Calu3 (cell line): ENCODE measurements at regions not wholly inside any gene's neighbourhood (a gene's known extent, or its start where the extent isn't known, plus 50 kb on each side); places are given as distances from the start of the nearest gene placed in this dataset.

ENCODE experiments used
- BruUV-seq: library from RNA; stranded (reverse); fragments of 400-500 nt; replicated peaks from 2 replicates; lab custom pipeline; 2021; lab: Mats Ljungman, UMichigan
- CTCF ChIA-PET: fragments of 300-600 bp; sonication (Branson Sonifier 250); formaldehyde crosslinking; loops from one replicate; lab custom pipeline; 2022; ENCODE audit warnings: antibody characterized with exemption; lab: Charles Lee
- DNase-seq: peaks from one replicate; pipeline ENCODE4 v3.0.0; 2022
- H3K27ac Mint-ChIP-seq: one replicate; pipeline ENCODE4 v1.8.0; 2022; ENCODE audit warnings: mixed read lengths; ENCODE audit not compliant: unreplicated experiment
- H3K27me3 Mint-ChIP-seq: one replicate; pipeline ENCODE4 v1.8.0; 2022; ENCODE audit warnings: mixed read lengths; ENCODE audit not compliant: unreplicated experiment
- H3K36me3 Mint-ChIP-seq: one replicate; pipeline ENCODE4 v1.8.0; 2022; ENCODE audit warnings: mild to moderate bottlenecking, moderate library complexity, mixed read lengths; ENCODE audit not compliant: insufficient read depth, unreplicated experiment
- H3K4me1 Mint-ChIP-seq: one replicate; pipeline ENCODE4 v1.8.0; 2022; ENCODE audit warnings: mild to moderate bottlenecking, low read depth, mixed read lengths; ENCODE audit not compliant: unreplicated experiment
- H3K4me3 Mint-ChIP-seq: one replicate; pipeline ENCODE4 v1.8.0; 2022; ENCODE audit warnings: mild to moderate bottlenecking, low read depth, moderate library complexity, mixed read lengths; ENCODE audit not compliant: unreplicated experiment
- H3K9me3 Mint-ChIP-seq: one replicate; pipeline ENCODE4 v1.8.0; 2022; ENCODE audit warnings: low read depth, mixed read lengths; ENCODE audit not compliant: unreplicated experiment
- CTCF ChIP-seq: fragments of 200-600 bp; IDR thresholded peaks from one replicate; pipeline ENCODE4 v1.8.0; 2022; ENCODE audit warnings: antibody characterized with exemption; ENCODE audit not compliant: unreplicated experiment
- intact Hi-C: fragments of 100-400 bp; cut with micrococcal nuclease; formaldehyde crosslinking; loops from one replicate; pipeline ENCODE4 v1.10.0; 2022; ENCODE audit not compliant: unreplicated experiment

DNA sequence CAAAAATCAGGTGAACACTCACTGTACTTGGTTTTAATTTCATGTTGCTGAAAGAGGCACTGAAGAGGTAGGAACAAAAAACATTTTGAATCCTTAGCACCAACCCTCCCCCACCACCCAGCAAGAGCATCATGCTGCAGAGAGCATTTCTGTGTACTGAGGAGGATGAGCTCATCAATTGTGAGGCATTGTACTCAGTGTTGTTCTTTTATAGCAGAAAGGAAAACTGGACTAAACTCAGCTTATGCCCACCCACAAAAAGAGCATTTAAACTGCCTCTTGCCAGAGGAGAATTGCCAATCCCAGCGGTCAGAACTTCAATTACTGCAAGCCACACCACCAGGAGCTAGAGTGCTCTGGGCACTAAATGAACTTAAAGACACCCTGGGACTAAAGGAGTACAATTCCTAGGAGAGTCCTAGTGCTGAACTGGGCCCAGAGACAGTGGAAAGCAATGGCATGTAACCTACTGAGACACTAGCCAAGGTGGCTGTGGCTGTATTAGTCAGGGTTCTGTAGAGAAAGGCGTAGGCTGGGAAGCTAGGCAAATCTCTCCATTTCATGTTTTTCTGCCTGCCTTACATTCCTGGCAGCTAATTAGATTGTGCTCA is 280.7 kb upstream of the KLHL4 start:
- H3K36me3 Mint-ChIP-seq: no peaks in the 10 kb centered on the region
- CTCF ChIA-PET: no interaction called here
- H3K4me3 Mint-ChIP-seq: no peak overlapping the region
- H3K27ac Mint-ChIP-seq: no peak overlapping the region
- BruUV-seq: no TSS peak
- TF ChIP-seq CTCF: no peak
- no peaks in the 10 kb centered on the region for H3K4me1 Mint-ChIP-seq
- H3K27me3 Mint-ChIP-seq: no peaks in the 10 kb centered on the region
- no peak for DNase-seq
- H3K9me3 Mint-ChIP-seq: peaks cover 8% of the 10 kb centered on the region
- intact Hi-C loops: no loop called here

- H3K27ac Mint-ChIP-seq: no peak overlapping the region
- no peaks in the 10 kb centered on the region for H3K4me1 Mint-ChIP-seq
- no TSS peak for BruUV-seq
- no peak for DNase-seq
- no peak for TF ChIP-seq CTCF
- no peaks in the 10 kb centered on the region for H3K36me3 Mint-ChIP-seq
- H3K9me3 Mint-ChIP-seq: peaks cover 6% of the 10 kb centered on the region
- no peaks in the 10 kb centered on the region for H3K27me3 Mint-ChIP-seq
- H3K4me3 Mint-ChIP-seq: no peak overlapping the region
- CTCF ChIA-PET: no interaction called here
- intact Hi-C loops: no loop called here
These were observed 252.1 kb upstream of the KLHL4 start for GRCh38 chrX:87265518-87265917.

GRCh38 chrX:87272491-87272890 is 245.1 kb upstream of the KLHL4 start:
- H3K4me3 Mint-ChIP-seq: no peak overlapping the region
- intact Hi-C loops: no loop called here
- CTCF ChIA-PET: no interaction called here
- TF ChIP-seq CTCF: no peak
- no peaks in the 10 kb centered on the region for H3K4me1 Mint-ChIP-seq
- BruUV-seq: no TSS peak
- no peak for DNase-seq
- H3K27ac Mint-ChIP-seq: no peak overlapping the region
- H3K9me3 Mint-ChIP-seq: peaks cover 3% of the 10 kb centered on the region
- no peaks in the 10 kb centered on the region for H3K36me3 Mint-ChIP-seq
- no peaks in the 10 kb centered on the region for H3K27me3 Mint-ChIP-seq

DNA sequence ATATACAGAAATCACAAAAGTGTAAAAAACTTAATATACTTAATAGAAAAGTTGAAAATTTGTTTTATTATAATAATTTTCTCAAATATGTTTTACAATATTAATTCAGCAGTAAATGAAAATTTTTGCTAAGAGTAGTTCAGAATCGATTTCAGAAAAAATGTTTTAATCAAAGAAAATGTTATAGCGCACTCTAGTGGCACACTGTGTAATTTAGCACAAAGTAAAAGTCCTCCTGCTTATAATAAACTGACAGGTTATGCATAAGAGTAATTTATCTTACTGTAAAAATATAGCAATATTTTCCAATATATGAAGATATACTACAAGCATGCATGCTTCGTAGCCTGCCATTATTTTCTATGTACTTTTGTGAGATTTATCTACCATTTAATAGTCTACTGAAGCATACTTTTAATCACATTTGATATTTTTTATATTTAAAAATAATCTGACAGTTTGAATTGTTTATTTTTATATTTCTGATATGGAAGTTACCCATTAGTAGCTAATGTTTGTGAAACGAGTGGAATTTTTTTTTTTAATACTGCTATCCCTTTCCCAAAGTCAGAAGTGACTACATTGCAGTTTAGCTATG is 217.9 kb upstream of the KLHL4 start:
- CTCF ChIA-PET: no interaction called here
- Mint-ChIP-seq H3K4me1 (no peaks in the 10 kb centered on the region), H3K27me3 (no peaks in the 10 kb centered on the region), H3K9me3 (no peaks in the 10 kb centered on the region), H3K27ac (no peak overlapping the region), H3K4me3 (no peak overlapping the region), H3K36me3 (no peaks in the 10 kb centered on the region)
- TF ChIP-seq CTCF: no peak
- peak; percentile 1 for DNase-seq
- BruUV-seq: no TSS peak
- intact Hi-C loops: loop anchor here (5.0 kb wide), 1 partner anchor 1687 kb away; no protein-coding TSS in a partner anchor
